K562 (cell line): ENCODE measurements at regions not wholly inside any gene's neighbourhood (a gene's known extent, or its start where the extent isn't known, plus 50 kb on each side); places are given as distances from the start of the nearest gene placed in this dataset.

Experiments used
- CREB1 ChIP-seq, 2 experiments: sonication (generic) in 1 of 2; formaldehyde crosslinking in 1 of 2; IDR thresholded peaks; 2 replicates each; pipeline versions ENCODE4 v1.6.1 to v1.8.0; 2012 to 2022; ENCODE audit warnings: inconsistent platforms in 1 of 2, mild to moderate bottlenecking in 1 of 2, missing genetic modification reagents in 1 of 2, moderate library complexity in 1 of 2
- EHMT2 ChIP-seq: fragments of 450-650 bp; IDR thresholded peaks from 2 replicates; pipeline ENCODE4 v1.6.1; 2018; ENCODE audit warnings: antibody characterized with exemption
- EZH2 ChIP-seq: IDR thresholded peaks from 2 replicates; pipeline ENCODE4 v1.6.1; 2012; ENCODE audit warnings: low read depth, mild to moderate bottlenecking, inconsistent platforms, low read length, borderline replicate concordance
- ILK ChIP-seq: fragments of 450-650 bp; IDR thresholded peaks from 2 replicates; pipeline ENCODE4 v1.6.1; 2016; ENCODE audit warnings: missing genetic modification characterization, low read depth, mild to moderate bottlenecking, missing compliant biosample characterization, moderate library complexity, borderline replicate concordance
- NBN ChIP-seq: fragments of 450-650 bp; IDR thresholded peaks from 2 replicates; pipeline ENCODE4 v1.6.1; 2016; ENCODE audit warnings: low read depth, mild to moderate bottlenecking
- POLR2A ChIP-seq: fragments of 450-650 bp; conservative IDR thresholded peaks from 2 replicates; pipeline ENCODE4 v1.6.1; 2016
- TBP ChIP-seq: optimal IDR thresholded peaks from 2 replicates; pipeline ENCODE3; 2011; ENCODE audit warnings: low read depth, low read length, improper control_type of control experiment
- ZNF143 ChIP-seq: sonication (generic); formaldehyde crosslinking; IDR thresholded peaks from 2 replicates; pipeline ENCODE4 v1.9.0; 2022; ENCODE audit warnings: mild to moderate bottlenecking, missing genetic modification reagents
- ZNF232 ChIP-seq: sonication (generic); formaldehyde crosslinking; IDR thresholded peaks from 2 replicates; pipeline ENCODE4 v1.8.0; 2022; ENCODE audit warnings: mild to moderate bottlenecking, missing genetic modification reagents
- ZNF354B ChIP-seq: fragments of 250-450 bp; sonication (Bioruptor Pico); IDR thresholded peaks from 2 replicates; pipeline ENCODE4 v1.4.0; 2020
- TF ChIP-seq, protein P1 (sequence below): sonication (generic); formaldehyde crosslinking; IDR thresholded peaks from 2 replicates; pipeline ENCODE4 v1.8.1; 2023; ENCODE audit warnings: mild to moderate bottlenecking, missing genetic modification reagents, moderate library complexity
- TF ChIP-seq, protein P2 (sequence below), 3 experiments: IDR thresholded peaks in 2 of 3; conservative IDR thresholded peaks in 1 of 3; 2 replicates each; pipeline ENCODE4 v1.5.1; 2011 to 2012; ENCODE audit warnings: low read length in 3 of 3, mild to moderate bottlenecking in 3 of 3, control low read depth in 2 of 3, improper control_type of control experiment in 1 of 3, inconsistent platforms in 1 of 3, low read depth in 1 of 3, mixed read lengths in 1 of 3, moderate library complexity in 1 of 3; ENCODE audit not compliant: insufficient read depth in 2 of 3
- TF ChIP-seq, protein P3 (sequence below): fragments of 250-450 bp; sonication (Bioruptor Pico); IDR thresholded peaks from 2 replicates; pipeline ENCODE4 v1.5.0; 2021; ENCODE audit warnings: mild to moderate bottlenecking, borderline replicate concordance

DNA sequence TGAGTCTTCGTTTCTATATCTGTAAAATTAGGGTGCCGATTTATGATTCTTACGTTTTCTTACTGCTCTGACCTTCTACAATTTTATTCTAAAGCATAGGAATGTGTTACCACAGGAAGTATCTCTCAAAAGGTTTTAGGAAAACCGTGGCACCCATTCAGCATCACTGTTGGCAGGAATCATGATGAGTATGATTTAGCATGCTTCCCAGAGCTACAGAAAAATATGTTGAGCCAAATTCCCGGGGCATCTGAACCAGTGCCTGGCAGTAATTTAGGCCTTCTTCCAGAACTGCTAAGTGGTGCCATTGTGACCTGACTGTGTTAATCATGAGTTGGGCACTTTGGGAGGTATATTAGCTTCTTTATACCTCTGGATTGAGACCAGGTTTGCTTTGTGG is 605.0 kb upstream of the RAG2 start:
- TF ChIP-seq POLR2A (no peak), TBP (no peak), ZNF143 (CRISPR knock-in tag) (no peak), CREB1 (IDR thresholded peaks at IDR 0.05) (no peak), CREB1 (CRISPR knock-in tag; IDR thresholded peaks at IDR 0.05) (no peak), ZNF232 (CRISPR knock-in tag) (no peak), EZH2 (no peak), EHMT2 (no peak), NBN (no peak), ZNF354B (CRISPR knock-in tag) (no peak), ILK (tag) (no peak)
- TF ChIP-seq, protein P1, sequence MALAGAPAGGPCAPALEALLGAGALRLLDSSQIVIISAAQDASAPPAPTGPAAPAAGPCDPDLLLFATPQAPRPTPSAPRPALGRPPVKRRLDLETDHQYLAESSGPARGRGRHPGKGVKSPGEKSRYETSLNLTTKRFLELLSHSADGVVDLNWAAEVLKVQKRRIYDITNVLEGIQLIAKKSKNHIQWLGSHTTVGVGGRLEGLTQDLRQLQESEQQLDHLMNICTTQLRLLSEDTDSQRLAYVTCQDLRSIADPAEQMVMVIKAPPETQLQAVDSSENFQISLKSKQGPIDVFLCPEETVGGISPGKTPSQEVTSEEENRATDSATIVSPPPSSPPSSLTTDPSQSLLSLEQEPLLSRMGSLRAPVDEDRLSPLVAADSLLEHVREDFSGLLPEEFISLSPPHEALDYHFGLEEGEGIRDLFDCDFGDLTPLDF (CRISPR knock-in tag): no peak
- TF ChIP-seq, protein P2, sequence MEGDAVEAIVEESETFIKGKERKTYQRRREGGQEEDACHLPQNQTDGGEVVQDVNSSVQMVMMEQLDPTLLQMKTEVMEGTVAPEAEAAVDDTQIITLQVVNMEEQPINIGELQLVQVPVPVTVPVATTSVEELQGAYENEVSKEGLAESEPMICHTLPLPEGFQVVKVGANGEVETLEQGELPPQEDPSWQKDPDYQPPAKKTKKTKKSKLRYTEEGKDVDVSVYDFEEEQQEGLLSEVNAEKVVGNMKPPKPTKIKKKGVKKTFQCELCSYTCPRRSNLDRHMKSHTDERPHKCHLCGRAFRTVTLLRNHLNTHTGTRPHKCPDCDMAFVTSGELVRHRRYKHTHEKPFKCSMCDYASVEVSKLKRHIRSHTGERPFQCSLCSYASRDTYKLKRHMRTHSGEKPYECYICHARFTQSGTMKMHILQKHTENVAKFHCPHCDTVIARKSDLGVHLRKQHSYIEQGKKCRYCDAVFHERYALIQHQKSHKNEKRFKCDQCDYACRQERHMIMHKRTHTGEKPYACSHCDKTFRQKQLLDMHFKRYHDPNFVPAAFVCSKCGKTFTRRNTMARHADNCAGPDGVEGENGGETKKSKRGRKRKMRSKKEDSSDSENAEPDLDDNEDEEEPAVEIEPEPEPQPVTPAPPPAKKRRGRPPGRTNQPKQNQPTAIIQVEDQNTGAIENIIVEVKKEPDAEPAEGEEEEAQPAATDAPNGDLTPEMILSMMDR (IDR thresholded peaks at IDR 0.05 in 2 of 3, conservative IDR thresholded peaks at IDR 0.05 in 1 of 3; ENCODE audit: insufficient read depth in 2 of 3, low read depth in 1 of 3, low read length in 3 of 3): no peak
- TF ChIP-seq, protein P3, sequence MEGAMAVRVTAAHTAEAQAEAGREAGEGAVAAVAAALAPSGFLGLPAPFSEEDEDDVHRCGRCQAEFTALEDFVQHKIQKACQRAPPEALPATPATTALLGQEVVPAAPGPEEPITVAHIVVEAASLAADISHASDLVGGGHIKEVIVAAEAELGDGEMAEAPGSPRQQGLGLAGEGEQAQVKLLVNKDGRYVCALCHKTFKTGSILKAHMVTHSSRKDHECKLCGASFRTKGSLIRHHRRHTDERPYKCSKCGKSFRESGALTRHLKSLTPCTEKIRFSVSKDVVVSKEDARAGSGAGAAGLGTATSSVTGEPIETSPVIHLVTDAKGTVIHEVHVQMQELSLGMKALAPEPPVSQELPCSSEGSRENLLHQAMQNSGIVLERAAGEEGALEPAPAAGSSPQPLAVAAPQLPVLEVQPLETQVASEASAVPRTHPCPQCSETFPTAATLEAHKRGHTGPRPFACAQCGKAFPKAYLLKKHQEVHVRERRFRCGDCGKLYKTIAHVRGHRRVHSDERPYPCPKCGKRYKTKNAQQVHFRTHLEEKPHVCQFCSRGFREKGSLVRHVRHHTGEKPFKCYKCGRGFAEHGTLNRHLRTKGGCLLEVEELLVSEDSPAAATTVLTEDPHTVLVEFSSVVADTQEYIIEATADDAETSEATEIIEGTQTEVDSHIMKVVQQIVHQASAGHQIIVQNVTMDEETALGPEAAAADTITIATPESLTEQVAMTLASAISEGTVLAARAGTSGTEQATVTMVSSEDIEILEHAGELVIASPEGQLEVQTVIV (CRISPR knock-in tag): no peak
